Nephron progenitor cell (in vitro differentiated cells): ENCODE measurements at regions not wholly inside any gene's neighbourhood (a gene's known extent, or its start where the extent isn't known, plus 50 kb on each side); places are given as distances from the start of the nearest gene placed in this dataset.

Experiments
- DNase-seq: peaks from one replicate; pipeline ENCODE4 v3.0.0; 2021
- H3K27ac Mint-ChIP-seq: 2 replicates; pipeline ENCODE4 v1.8.0; 2021; ENCODE audit warnings: mild to moderate bottlenecking, moderate library complexity, mixed read lengths
- H3K27me3 Mint-ChIP-seq: 2 replicates; pipeline ENCODE4 v1.8.0; 2021; ENCODE audit warnings: mild to moderate bottlenecking, low read depth, mixed read lengths; ENCODE audit not compliant: poor library complexity
- H3K36me3 Mint-ChIP-seq: 2 replicates; pipeline ENCODE4 v1.8.0; 2021; ENCODE audit warnings: low read depth, mixed read lengths
- H3K4me1 Mint-ChIP-seq: 2 replicates; pipeline ENCODE4 v1.8.0; 2021; ENCODE audit warnings: mixed read lengths
- H3K4me3 Mint-ChIP-seq: 2 replicates; pipeline ENCODE4 v1.8.0; 2021; ENCODE audit warnings: mild to moderate bottlenecking, moderate library complexity, mixed read lengths
- H3K9me3 Mint-ChIP-seq: 2 replicates; pipeline ENCODE4 v1.8.0; 2021; ENCODE audit warnings: mild to moderate bottlenecking, moderate library complexity, mixed read lengths
- TF ChIP-seq, protein P1 (sequence below): fragments of 200-600 bp; sonication (generic); IDR thresholded peaks from 2 replicates; pipeline ENCODE4 v1.5.0; 2021; ENCODE audit warnings: antibody characterized with exemption

GRCh38 chr16:16830401-16830800 lies 451.5 kb downstream of the NPIPA7 start:
- Mint-ChIP-seq H3K9me3 (peaks cover 11% of the 10 kb centered on the region), H3K27me3 (peaks cover 13% of the 10 kb centered on the region), H3K4me3 (no peak overlapping the region), H3K4me1 (peaks cover 23% of the 10 kb centered on the region), H3K27ac (no peak overlapping the region), H3K36me3 (no peaks in the 10 kb centered on the region)
- DNase-seq: no peak
- TF ChIP-seq, protein P1, sequence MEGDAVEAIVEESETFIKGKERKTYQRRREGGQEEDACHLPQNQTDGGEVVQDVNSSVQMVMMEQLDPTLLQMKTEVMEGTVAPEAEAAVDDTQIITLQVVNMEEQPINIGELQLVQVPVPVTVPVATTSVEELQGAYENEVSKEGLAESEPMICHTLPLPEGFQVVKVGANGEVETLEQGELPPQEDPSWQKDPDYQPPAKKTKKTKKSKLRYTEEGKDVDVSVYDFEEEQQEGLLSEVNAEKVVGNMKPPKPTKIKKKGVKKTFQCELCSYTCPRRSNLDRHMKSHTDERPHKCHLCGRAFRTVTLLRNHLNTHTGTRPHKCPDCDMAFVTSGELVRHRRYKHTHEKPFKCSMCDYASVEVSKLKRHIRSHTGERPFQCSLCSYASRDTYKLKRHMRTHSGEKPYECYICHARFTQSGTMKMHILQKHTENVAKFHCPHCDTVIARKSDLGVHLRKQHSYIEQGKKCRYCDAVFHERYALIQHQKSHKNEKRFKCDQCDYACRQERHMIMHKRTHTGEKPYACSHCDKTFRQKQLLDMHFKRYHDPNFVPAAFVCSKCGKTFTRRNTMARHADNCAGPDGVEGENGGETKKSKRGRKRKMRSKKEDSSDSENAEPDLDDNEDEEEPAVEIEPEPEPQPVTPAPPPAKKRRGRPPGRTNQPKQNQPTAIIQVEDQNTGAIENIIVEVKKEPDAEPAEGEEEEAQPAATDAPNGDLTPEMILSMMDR: no peak

- Mint-ChIP-seq H3K27ac (no peak overlapping the region), H3K36me3 (no peaks in the 10 kb centered on the region), H3K9me3 (peaks cover 11% of the 10 kb centered on the region), H3K4me3 (no peak overlapping the region), H3K27me3 (peaks cover 13% of the 10 kb centered on the region), H3K4me1 (peaks cover 23% of the 10 kb centered on the region)
- no peak for DNase-seq
- TF ChIP-seq, protein P1: no peak
Measured at GRCh38 chr16:16830973-16831372, 452.0 kb downstream of the NPIPA7 start.

GRCh38 chr16:16833165-16833564 lies 454.2 kb downstream of the NPIPA7 start:
- no peak for DNase-seq
- H3K36me3 Mint-ChIP-seq: no peaks in the 10 kb centered on the region
- no peak overlapping the region for H3K4me3 Mint-ChIP-seq
- no peak overlapping the region for H3K27ac Mint-ChIP-seq
- H3K9me3 Mint-ChIP-seq: peaks cover 9% of the 10 kb centered on the region
- TF ChIP-seq, protein P1: no peak
- peaks cover 5% of the 10 kb centered on the region for H3K27me3 Mint-ChIP-seq
- peaks cover 21% of the 10 kb centered on the region for H3K4me1 Mint-ChIP-seq

GRCh38 chr16:16850274-16850673 lies 471.3 kb downstream of the NPIPA7 start:
- TF ChIP-seq, protein P1: no peak
- Mint-ChIP-seq H3K4me1 (no peaks in the 10 kb centered on the region), H3K27me3 (peaks cover 9% of the 10 kb centered on the region), H3K27ac (no peak overlapping the region), H3K4me3 (no peak overlapping the region), H3K36me3 (no peaks in the 10 kb centered on the region), H3K9me3 (peaks cover 4% of the 10 kb centered on the region)
- no peak for DNase-seq

DNA sequence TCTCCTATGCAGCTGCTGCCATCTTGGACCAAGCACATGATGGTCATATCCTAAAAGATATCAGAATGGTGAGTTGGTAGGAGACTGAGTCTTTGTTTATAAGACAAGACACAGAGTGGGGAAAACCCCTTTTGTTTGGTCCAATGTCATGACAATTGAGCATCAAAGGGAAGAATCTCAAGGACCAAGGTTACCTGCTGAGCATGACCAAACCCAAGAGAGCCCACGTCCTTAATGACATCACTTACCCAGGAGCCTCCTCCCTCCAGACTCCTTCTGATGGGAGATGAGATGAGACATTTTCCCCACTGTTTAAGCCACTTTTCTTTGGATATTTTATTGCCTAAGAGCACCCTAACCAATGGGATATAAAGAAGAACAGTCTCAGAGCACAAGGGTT lies 478.1 kb downstream of the NPIPA7 start:
- DNase-seq: no peak
- Mint-ChIP-seq H3K4me3 (no peak overlapping the region), H3K27me3 (peaks cover 21% of the 10 kb centered on the region), H3K9me3 (no peaks in the 10 kb centered on the region), H3K27ac (no peak overlapping the region), H3K36me3 (no peaks in the 10 kb centered on the region), H3K4me1 (peaks cover 8% of the 10 kb centered on the region)
- TF ChIP-seq, protein P1: no peak

DNA sequence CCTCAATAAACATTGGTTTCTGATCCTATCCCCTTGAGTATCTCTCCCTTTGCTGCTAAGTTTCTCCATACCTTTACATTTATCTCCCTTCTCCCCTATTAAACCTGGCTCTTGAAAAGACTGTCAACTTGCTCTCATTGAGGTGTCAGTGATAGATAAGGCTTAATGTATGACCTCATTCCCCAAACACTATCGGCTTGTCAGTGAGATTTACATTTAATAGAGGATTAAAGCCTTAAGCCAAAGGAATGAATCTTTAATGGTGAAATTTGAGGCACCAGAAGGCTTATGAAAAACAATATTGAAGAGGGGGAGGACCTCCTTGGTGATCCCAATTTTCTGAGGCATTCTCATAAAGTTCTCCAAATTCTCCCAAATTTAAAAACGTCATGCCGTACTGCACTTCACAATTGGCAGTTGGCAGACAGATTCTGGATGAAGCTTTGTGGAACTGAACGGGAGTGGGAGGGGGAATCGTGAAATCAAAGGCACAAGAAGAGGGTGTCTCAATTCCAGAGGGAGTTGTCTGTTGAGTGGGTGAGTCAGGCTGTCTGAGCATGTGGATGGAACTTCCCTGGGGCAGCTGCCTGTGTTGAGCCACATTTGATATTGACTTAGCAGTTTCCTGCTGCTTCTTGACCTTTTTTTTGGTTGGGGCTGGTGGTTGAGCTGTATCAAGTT lies 478.8 kb downstream of the NPIPA7 start:
- H3K36me3 Mint-ChIP-seq: no peaks in the 10 kb centered on the region
- DNase-seq: no peak
- H3K27me3 Mint-ChIP-seq: peaks cover 21% of the 10 kb centered on the region
- no peak overlapping the region for H3K27ac Mint-ChIP-seq
- peaks cover 8% of the 10 kb centered on the region for H3K4me1 Mint-ChIP-seq
- TF ChIP-seq, protein P1: no peak
- no peaks in the 10 kb centered on the region for H3K9me3 Mint-ChIP-seq
- H3K4me3 Mint-ChIP-seq: no peak overlapping the region
